ENCODE measurements at regions not wholly inside any gene's neighbourhood (a gene's known extent, or its start where the extent isn't known, plus 50 kb on each side); places are given as distances from the start of the nearest gene placed in this dataset.

- TF ChIP-seq MLX (CRISPR knock-in tag; conservative IDR thresholded peaks at IDR 0.05) = no peak
- no peak for TF ChIP-seq ZNF717 (CRISPR knock-in tag; IDR thresholded peaks at IDR 0.05)
- TF ChIP-seq ZBTB8A (IDR thresholded peaks at IDR 0.05; ENCODE audit: partially characterized antibody) = no peak
These were observed 425.3 kb upstream of the B3GAT1 start (continued) for GRCh38 chr11:134837166-134837886.

- TF ChIP-seq NFIC (IDR thresholded peaks at IDR 0.05) = no peak
- no peak for TF ChIP-seq BCOR (IDR thresholded peaks at IDR 0.05)
- no peak for TF ChIP-seq TAF1 (IDR thresholded peaks at IDR 0.05; ENCODE audit: control insufficient read depth, extremely low read depth, insufficient read depth, low read length, severe bottlenecking)
- TF ChIP-seq PPARD (CRISPR knock-in tag; IDR thresholded peaks at IDR 0.05) = no peak
- TF ChIP-seq, protein P1, sequence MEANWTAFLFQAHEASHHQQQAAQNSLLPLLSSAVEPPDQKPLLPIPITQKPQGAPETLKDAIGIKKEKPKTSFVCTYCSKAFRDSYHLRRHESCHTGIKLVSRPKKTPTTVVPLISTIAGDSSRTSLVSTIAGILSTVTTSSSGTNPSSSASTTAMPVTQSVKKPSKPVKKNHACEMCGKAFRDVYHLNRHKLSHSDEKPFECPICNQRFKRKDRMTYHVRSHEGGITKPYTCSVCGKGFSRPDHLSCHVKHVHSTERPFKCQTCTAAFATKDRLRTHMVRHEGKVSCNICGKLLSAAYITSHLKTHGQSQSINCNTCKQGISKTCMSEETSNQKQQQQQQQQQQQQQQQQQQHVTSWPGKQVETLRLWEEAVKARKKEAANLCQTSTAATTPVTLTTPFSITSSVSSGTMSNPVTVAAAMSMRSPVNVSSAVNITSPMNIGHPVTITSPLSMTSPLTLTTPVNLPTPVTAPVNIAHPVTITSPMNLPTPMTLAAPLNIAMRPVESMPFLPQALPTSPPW (CRISPR knock-in tag; IDR thresholded peaks at IDR 0.05) = no peak
- no peak for TF ChIP-seq ELF4 (CRISPR knock-in tag; IDR thresholded peaks at IDR 0.05)
- TF ChIP-seq BMI1 (IDR thresholded peaks at IDR 0.05; ENCODE audit: low read length) = no peak
- TF ChIP-seq ZNF280B (CRISPR knock-in tag; IDR thresholded peaks at IDR 0.05) = no peak
- TF ChIP-seq, protein P2, sequence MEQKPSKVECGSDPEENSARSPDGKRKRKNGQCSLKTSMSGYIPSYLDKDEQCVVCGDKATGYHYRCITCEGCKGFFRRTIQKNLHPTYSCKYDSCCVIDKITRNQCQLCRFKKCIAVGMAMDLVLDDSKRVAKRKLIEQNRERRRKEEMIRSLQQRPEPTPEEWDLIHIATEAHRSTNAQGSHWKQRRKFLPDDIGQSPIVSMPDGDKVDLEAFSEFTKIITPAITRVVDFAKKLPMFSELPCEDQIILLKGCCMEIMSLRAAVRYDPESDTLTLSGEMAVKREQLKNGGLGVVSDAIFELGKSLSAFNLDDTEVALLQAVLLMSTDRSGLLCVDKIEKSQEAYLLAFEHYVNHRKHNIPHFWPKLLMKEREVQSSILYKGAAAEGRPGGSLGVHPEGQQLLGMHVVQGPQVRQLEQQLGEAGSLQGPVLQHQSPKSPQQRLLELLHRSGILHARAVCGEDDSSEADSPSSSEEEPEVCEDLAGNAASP (IDR thresholded peaks at IDR 0.05) = no peak
- no peak for TF ChIP-seq POLR3G (IDR thresholded peaks at IDR 0.05; ENCODE audit: extremely low read depth, insufficient read length, insufficient replicate concordance)
- no peak for TF ChIP-seq ZNF445 (CRISPR knock-in tag; IDR thresholded peaks at IDR 0.05; ENCODE audit: low read depth)
- TF ChIP-seq RB1 (IDR thresholded peaks at IDR 0.05; ENCODE audit: low read depth) = no peak
- H3K79me2 ChIP-seq (ENCODE audit: control insufficient read depth, insufficient read depth, low read length) = no peaks in the 10 kb centered on the region
- DNase-seq (ENCODE audit: extremely low read depth in 1 of 4, low spot score in 3 of 4) = no peak
- no peaks in the 10 kb centered on the region for H3K36me3 ChIP-seq (ENCODE audit: control insufficient read depth, insufficient read depth, low read length)
- no peak overlapping the region for H2AFZ ChIP-seq (ENCODE audit: low read depth, low read length)
- no peak overlapping the region for H3K4me3 ChIP-seq
- no peaks in the 10 kb centered on the region for H3K4me1 ChIP-seq (replicated peaks in 1 of 2; ENCODE audit: control insufficient read depth in 2 of 2, insufficient read depth in 2 of 2, low read length in 2 of 2)
- no peak for ATAC-seq
- in situ Hi-C loops (cut with MboI) = no loop called here
- intact Hi-C loops (cut with micrococcal nuclease) = no loop called here
- ChIA-PET POLR2A (interaction anchor here (0.5 kb wide), 1 partner anchor 15 kb away, joined by 3 read pairs; no protein-coding TSS in a partner anchor), CTCF (ENCODE audit: low intra/inter-chr PET ratio) (no interaction called here)
- H3K9me1 ChIP-seq (ENCODE audit: control insufficient read depth, insufficient read depth, low read length) = peaks cover 2% of the 10 kb centered on the region
- H3K27ac ChIP-seq (ENCODE audit: extremely low read depth, low read depth, low read length) = no peak overlapping the region
- H3K9me3 ChIP-seq (replicated peaks; ENCODE audit: control insufficient read depth, insufficient read depth, low read depth, low read length) = no peaks in the 10 kb centered on the region
- 0% methylated on average over 4 of the region's 4 CpGs for WGBS (ENCODE audit: insufficient coverage, low coverage, missing lambda C conversion rate)
- H3K9ac ChIP-seq (ENCODE audit: insufficient read depth in 1 of 2, low read depth in 2 of 2, low read length in 2 of 2) = no peak overlapping the region
- BruUV-seq (replicated peaks) = no TSS peak
- H3K27me3 ChIP-seq (ENCODE audit: control insufficient read depth in 2 of 2, insufficient read depth in 2 of 2, low read length in 2 of 2) = peaks cover 0 to 19% of the 10 kb centered on the region in 2 experiments; a peak in 3 of 5 replicates
- H3K4me2 ChIP-seq (ENCODE audit: insufficient read depth, low read length) = no peak overlapping the region
- H4K20me1 ChIP-seq (replicated peaks; ENCODE audit: control insufficient read depth, insufficient read depth, low read length) = no peaks in the 10 kb centered on the region
- no peak for FAIRE-seq
These were observed 424.5 kb upstream of the B3GAT1 start for GRCh38 chr11:134836561-134836960.
